T1000 (cell line): ENCODE measurements at regions not wholly inside any gene's neighbourhood (a gene's known extent, or its start where the extent isn't known, plus 50 kb on each side); places are given as distances from the start of the nearest gene placed in this dataset.

Experiments used
- DNase-seq: peaks from one replicate; lab custom pipeline; 2025; ENCODE audit warnings: mixed read lengths; lab: John Stamatoyannopoulos, UW

- no peak for DNase-seq
Measured at GRCh38 chr20:57920971-57921370, 211.2 kb upstream of the PMEPA1 start.

GRCh38 chr20:57919049-57919448, 209.2 kb upstream of the PMEPA1 start:
- no peak for DNase-seq

- DNase-seq: no peak
Measured at GRCh38 chr20:57918551-57918950, 208.7 kb upstream of the PMEPA1 start.

- DNase-seq: no peak
Measured at GRCh38 chr20:57914205-57914604, 204.4 kb upstream of the PMEPA1 start.

GRCh38 chr20:57913156-57913930, 203.5 kb upstream of the PMEPA1 start:
- DNase-seq: no peak

GRCh38 chr20:57912227-57912582, 202.4 kb upstream of the PMEPA1 start:
- DNase-seq: no peak

GRCh38 chr20:57911512-57912226, 201.9 kb upstream of the PMEPA1 start:
- DNase-seq: no peak

- no peak for DNase-seq
Measured at GRCh38 chr20:57910716-57911115, 200.9 kb upstream of the PMEPA1 start.

GRCh38 chr20:57909763-57910331, 200.0 kb upstream of the PMEPA1 start:
- no peak for DNase-seq

- DNase-seq: no peak
Measured at GRCh38 chr20:57908704-57909630, 199.2 kb upstream of the PMEPA1 start.

- no peak for DNase-seq
Measured at GRCh38 chr20:57908226-57908625, 198.4 kb upstream of the PMEPA1 start.

GRCh38 chr20:57907131-57908000, 197.6 kb upstream of the PMEPA1 start:
- DNase-seq: no peak

GRCh38 chr20:57905448-57905847, 195.6 kb upstream of the PMEPA1 start:
- no peak for DNase-seq

- DNase-seq: no peak
Measured at GRCh38 chr20:57904314-57905105, 194.7 kb upstream of the PMEPA1 start.

GRCh38 chr20:57902473-57902872, 192.7 kb upstream of the PMEPA1 start:
- DNase-seq: no peak

GRCh38 chr20:57901526-57901925, 191.7 kb upstream of the PMEPA1 start:
- DNase-seq: no peak

- DNase-seq: no peak
Measured at GRCh38 chr20:57900226-57900905, 190.6 kb upstream of the PMEPA1 start.

GRCh38 chr20:57899554-57899953, 189.7 kb upstream of the PMEPA1 start:
- DNase-seq: no peak

- DNase-seq: no peak
Measured at GRCh38 chr20:57898332-57898731, 188.5 kb upstream of the PMEPA1 start.

- DNase-seq: no peak
Measured at GRCh38 chr20:57897891-57898290, 188.1 kb upstream of the PMEPA1 start.
